ENCODE measurements at regions not wholly inside any gene's neighbourhood (a gene's known extent, or its start where the extent isn't known, plus 50 kb on each side); places are given as distances from the start of the nearest gene placed in this dataset.
A peak's percentile ranks its signal among the peaks of the same experiment; 100 is the strongest.

DNA sequence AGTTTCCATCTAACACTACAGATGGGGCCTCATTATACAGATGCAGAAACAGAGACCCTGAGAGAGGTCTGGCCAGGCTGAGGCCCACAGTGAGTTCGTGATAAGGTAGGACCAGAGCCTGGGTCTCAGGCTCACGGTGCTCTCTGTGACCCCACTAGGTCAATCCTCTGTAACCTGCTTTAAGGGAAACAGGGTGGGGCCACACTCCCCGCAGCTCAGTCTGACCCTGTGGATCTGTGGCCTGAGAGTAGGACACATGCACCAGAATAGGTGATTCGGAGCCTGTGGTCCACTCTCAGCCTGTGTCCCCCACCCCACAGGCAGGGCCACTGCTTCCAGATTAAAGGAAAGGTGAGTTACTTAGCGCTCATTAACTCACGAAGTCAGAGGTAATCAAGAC, 137.8 kb upstream of the FAM20C start:
- Histone ChIP-seq H3K27me3 (ENCODE audit: control insufficient read depth in 2 of 2, insufficient read depth in 2 of 2, low read length in 2 of 2) (no peaks in the 10 kb centered on the region), H3K4me2 (replicated peaks; ENCODE audit: extremely low read depth, low read length, poor library complexity, severe bottlenecking) (no peak overlapping the region), H3K36me3 (replicated peaks in 1 of 2; ENCODE audit: control insufficient read depth in 1 of 2, insufficient read depth in 2 of 2, low read length in 2 of 2) (no peaks in the 10 kb centered on the region), H3K9ac (ENCODE audit: insufficient read depth, low read length, poor library complexity, severe bottlenecking) (no peak overlapping the region), H4K20me1 (ENCODE audit: insufficient read depth, low read length) (no peaks in the 10 kb centered on the region), H3K9me3 (replicated peaks in 1 of 2; ENCODE audit: control insufficient read depth in 1 of 2, insufficient read depth in 1 of 2, low read length in 2 of 2) (peaks cover 8 to 9% of the 10 kb centered on the region in 2 donors), H3K79me2 (ENCODE audit: insufficient read depth, low read length) (no peaks in the 10 kb centered on the region), H2AFZ (ENCODE audit: insufficient read depth, low read depth, low read length, poor library complexity, severe bottlenecking) (no peak overlapping the region), H3K4me1 (ENCODE audit: control insufficient read depth in 1 of 2, insufficient read depth in 2 of 2, low read length in 2 of 2) (peaks cover 8 to 9% of the 10 kb centered on the region in 2 donors), H3K4me3 (replicated peaks in 1 of 3; ENCODE audit: low read depth in 2 of 3, low read length in 3 of 3) (no peak overlapping the region), H3K27ac (ENCODE audit: low read depth in 1 of 2, low read length in 2 of 2) (no peak overlapping the region)
- DNase-seq = no peak
- Mint-ChIP-seq H3K4me3 (no peak overlapping the region), H3K27ac (no peak overlapping the region), H3K4me1 (peaks cover 10% of the 10 kb centered on the region), H3K9me3 (peaks cover 5 to 18% (median 11%) of the 10 kb centered on the region in 7 donors), H3K36me3 (peaks cover 2% of the 10 kb centered on the region in 2 donors), H3K27me3 (ENCODE audit: low read depth in 3 of 3) (peaks cover 0 to 2% (median 1%) of the 10 kb centered on the region in 3 donors)
- intact Hi-C loops (cut with micrococcal nuclease) = no loop called here
- 97% methylated on average over 5 of the region's 6 CpGs for WGBS (ENCODE audit: insufficient coverage)
- TF ChIP-seq, protein P1, sequence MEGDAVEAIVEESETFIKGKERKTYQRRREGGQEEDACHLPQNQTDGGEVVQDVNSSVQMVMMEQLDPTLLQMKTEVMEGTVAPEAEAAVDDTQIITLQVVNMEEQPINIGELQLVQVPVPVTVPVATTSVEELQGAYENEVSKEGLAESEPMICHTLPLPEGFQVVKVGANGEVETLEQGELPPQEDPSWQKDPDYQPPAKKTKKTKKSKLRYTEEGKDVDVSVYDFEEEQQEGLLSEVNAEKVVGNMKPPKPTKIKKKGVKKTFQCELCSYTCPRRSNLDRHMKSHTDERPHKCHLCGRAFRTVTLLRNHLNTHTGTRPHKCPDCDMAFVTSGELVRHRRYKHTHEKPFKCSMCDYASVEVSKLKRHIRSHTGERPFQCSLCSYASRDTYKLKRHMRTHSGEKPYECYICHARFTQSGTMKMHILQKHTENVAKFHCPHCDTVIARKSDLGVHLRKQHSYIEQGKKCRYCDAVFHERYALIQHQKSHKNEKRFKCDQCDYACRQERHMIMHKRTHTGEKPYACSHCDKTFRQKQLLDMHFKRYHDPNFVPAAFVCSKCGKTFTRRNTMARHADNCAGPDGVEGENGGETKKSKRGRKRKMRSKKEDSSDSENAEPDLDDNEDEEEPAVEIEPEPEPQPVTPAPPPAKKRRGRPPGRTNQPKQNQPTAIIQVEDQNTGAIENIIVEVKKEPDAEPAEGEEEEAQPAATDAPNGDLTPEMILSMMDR (IDR thresholded peaks at IDR 0.05) = no peak

GRCh38 chr7:55690-56248, 136.6 kb upstream of the FAM20C start:
- WGBS (ENCODE audit: insufficient coverage) = 99% methylated on average over 6 of the region's 9 CpGs
- H3K4me1 Mint-ChIP-seq = peaks cover 10% of the 10 kb centered on the region

More at GRCh38 chr7:55690-56248, 136.6 kb upstream of the FAM20C start:
- Histone ChIP-seq H3K27me3 (ENCODE audit: control insufficient read depth in 2 of 2, insufficient read depth in 2 of 2, low read length in 2 of 2) (no peaks in the 10 kb centered on the region), H3K79me2 (ENCODE audit: insufficient read depth, low read length) (no peaks in the 10 kb centered on the region), H3K27ac (ENCODE audit: low read depth in 1 of 2, low read length in 2 of 2) (no peak overlapping the region), H3K9ac (ENCODE audit: insufficient read depth, low read length, poor library complexity, severe bottlenecking) (no peak overlapping the region), H3K36me3 (replicated peaks in 1 of 2; ENCODE audit: control insufficient read depth in 1 of 2, insufficient read depth in 2 of 2, low read length in 2 of 2) (no peaks in the 10 kb centered on the region), H4K20me1 (ENCODE audit: insufficient read depth, low read length) (no peaks in the 10 kb centered on the region), H3K4me3 (replicated peaks in 1 of 3; ENCODE audit: low read depth in 2 of 3, low read length in 3 of 3) (no peak overlapping the region), H3K4me1 (ENCODE audit: control insufficient read depth in 1 of 2, insufficient read depth in 2 of 2, low read length in 2 of 2) (peaks cover 8 to 9% of the 10 kb centered on the region in 2 donors), H2AFZ (ENCODE audit: insufficient read depth, low read depth, low read length, poor library complexity, severe bottlenecking) (no peak overlapping the region), H3K4me2 (replicated peaks; ENCODE audit: extremely low read depth, low read length, poor library complexity, severe bottlenecking) (no peak overlapping the region), H3K9me3 (replicated peaks in 1 of 2; ENCODE audit: control insufficient read depth in 1 of 2, insufficient read depth in 1 of 2, low read length in 2 of 2) (peaks cover 8 to 9% of the 10 kb centered on the region in 2 donors)
- H3K36me3 Mint-ChIP-seq = peaks cover 2% of the 10 kb centered on the region in 2 donors
- TF ChIP-seq, protein P1 (IDR thresholded peaks at IDR 0.05) = no peak
- intact Hi-C loops (cut with micrococcal nuclease) = no loop called here
- no peak for DNase-seq
- peak overlapping the region in 1 of 7 donors; percentile 21 for H3K27ac Mint-ChIP-seq
- H3K4me3 Mint-ChIP-seq = no peak overlapping the region
- H3K9me3 Mint-ChIP-seq = peaks cover 5 to 18% (median 11%) of the 10 kb centered on the region in 7 donors
- peaks cover 1 to 2% (median 1%) of the 10 kb centered on the region in 3 donors for H3K27me3 Mint-ChIP-seq (ENCODE audit: low read depth in 3 of 3)

Data from CD14-positive monocyte (primary cell).